ENCODE measurements at regions not wholly inside any gene's neighbourhood (a gene's known extent, or its start where the extent isn't known, plus 50 kb on each side); places are given as distances from the start of the nearest gene placed in this dataset.

DNA sequence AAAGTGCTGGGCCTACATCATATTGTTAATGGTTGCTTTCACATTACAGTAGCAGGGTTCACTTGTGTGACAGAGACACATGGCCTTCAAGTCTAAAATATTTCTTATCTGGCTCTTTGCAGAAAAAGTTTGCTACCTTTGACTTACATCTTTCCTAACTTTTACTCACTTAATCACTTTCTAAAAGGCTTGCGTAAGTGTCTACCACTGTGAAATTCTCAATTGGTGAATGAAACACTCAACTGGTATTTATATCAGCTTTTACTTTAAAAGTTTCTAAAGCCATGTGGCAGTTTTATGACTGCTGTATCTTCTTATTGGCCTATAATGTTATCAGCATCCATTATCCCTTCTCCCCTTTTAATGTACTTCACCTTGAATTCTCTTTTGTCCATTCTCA is 554.5 kb downstream of the ZIC1 start:
- TF ChIP-seq, protein P1, sequence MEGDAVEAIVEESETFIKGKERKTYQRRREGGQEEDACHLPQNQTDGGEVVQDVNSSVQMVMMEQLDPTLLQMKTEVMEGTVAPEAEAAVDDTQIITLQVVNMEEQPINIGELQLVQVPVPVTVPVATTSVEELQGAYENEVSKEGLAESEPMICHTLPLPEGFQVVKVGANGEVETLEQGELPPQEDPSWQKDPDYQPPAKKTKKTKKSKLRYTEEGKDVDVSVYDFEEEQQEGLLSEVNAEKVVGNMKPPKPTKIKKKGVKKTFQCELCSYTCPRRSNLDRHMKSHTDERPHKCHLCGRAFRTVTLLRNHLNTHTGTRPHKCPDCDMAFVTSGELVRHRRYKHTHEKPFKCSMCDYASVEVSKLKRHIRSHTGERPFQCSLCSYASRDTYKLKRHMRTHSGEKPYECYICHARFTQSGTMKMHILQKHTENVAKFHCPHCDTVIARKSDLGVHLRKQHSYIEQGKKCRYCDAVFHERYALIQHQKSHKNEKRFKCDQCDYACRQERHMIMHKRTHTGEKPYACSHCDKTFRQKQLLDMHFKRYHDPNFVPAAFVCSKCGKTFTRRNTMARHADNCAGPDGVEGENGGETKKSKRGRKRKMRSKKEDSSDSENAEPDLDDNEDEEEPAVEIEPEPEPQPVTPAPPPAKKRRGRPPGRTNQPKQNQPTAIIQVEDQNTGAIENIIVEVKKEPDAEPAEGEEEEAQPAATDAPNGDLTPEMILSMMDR (IDR thresholded peaks at IDR 0.05; ENCODE audit: insufficient read depth, low read depth, low read length), result no peak
- TF ChIP-seq EZH2 (IDR thresholded peaks at IDR 0.05; ENCODE audit: insufficient read depth, low read length), result no peak
